ENCODE measurements at regions not wholly inside any gene's neighbourhood (a gene's known extent, or its start where the extent isn't known, plus 50 kb on each side); places are given as distances from the start of the nearest gene placed in this dataset.

DNA sequence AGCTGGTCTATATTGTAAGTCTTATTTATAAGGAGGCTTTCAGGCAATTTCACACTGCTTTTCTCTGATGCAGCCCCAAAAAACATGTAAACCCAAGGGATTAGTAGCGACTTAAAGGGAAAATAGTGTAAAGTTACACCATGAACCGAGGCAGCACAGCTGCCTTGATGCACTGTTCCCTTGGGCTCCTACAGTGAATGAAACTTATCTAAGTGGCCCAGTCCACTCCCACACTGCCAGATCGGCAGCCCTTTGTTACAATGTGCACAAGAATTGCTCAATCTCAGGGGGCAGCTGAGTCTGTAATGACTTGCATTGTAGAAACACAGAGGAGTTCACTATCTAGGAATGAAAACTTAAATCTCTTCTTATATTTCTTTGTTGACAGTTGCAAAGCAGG, 120.8 kb upstream of the ADGRL2 start:
- no peak overlapping the region for H2BK12ac ChIP-seq (ENCODE audit: low read depth, low read length)

More for the DNA sequence above, 120.8 kb upstream of the ADGRL2 start:
- H3K4me1 ChIP-seq (replicated peaks in 1 of 4; ENCODE audit: control insufficient read depth in 3 of 4, insufficient read depth in 4 of 4, low read length in 3 of 4): peaks cover 5 to 27% (median 15%) of the 10 kb centered on the region in 4 experiments; a peak in 4 of 7 replicates
- no peak for FAIRE-seq
- no peak overlapping the region for H3K23ac ChIP-seq (ENCODE audit: insufficient read length)
- H4K20me1 ChIP-seq (replicated peaks in 1 of 2; ENCODE audit: control insufficient read depth in 1 of 2, insufficient read depth in 2 of 2, low read length in 2 of 2): no peaks in the 10 kb centered on the region
- H3K79me2 ChIP-seq (ENCODE audit: control insufficient read depth in 1 of 2, insufficient read depth in 2 of 2, low read length in 2 of 2): no peaks in the 10 kb centered on the region
- H3K4me2 ChIP-seq (ENCODE audit: insufficient read depth in 1 of 2, low read depth in 2 of 2, low read length in 2 of 2): no peak overlapping the region
- no peak overlapping the region for H2BK5ac ChIP-seq (ENCODE audit: low read depth, low read length)
- peak overlapping the region; percentile 1 for H4K5ac ChIP-seq (ENCODE audit: insufficient read length, low read depth, low read length)
- DNase-seq (ENCODE audit: low read depth in 1 of 2, low spot score in 2 of 2): no peak
- H2BK120ac ChIP-seq (replicated peaks; ENCODE audit: low read depth, low read length): no peak overlapping the region
- no peak overlapping the region for H3K14ac ChIP-seq (ENCODE audit: insufficient read length)
- peak overlapping the region; percentile 16; the same call in 1 of the 2 replicates for H2AFZ ChIP-seq (ENCODE audit: low read length)
- H3K27ac ChIP-seq (ENCODE audit: low read depth, low read length): no peak overlapping the region
- WGBS, 2 experiments (ENCODE audit: extremely low coverage in 1 of 2, insufficient coverage in 1 of 2, insufficient read length in 1 of 2, insufficient replicate concordance in 2 of 2, low coverage in 1 of 2, low lambda C conversion rate in 2 of 2, missing lambda C conversion rate in 1 of 2): 65% methylated on average over 3 of the region's 3 CpGs; no CpG with 5 or more reads in 1 of the 2 experiments
- 0 out of 2 replicates have a peak, but pooled peaks cover 2% of the 10 kb centered on the region for H3K23me2 ChIP-seq (ENCODE audit: low read depth, low read length)
- H2BK15ac ChIP-seq (ENCODE audit: low read length): no peak overlapping the region
- no peak overlapping the region for H4K91ac ChIP-seq (replicated peaks; ENCODE audit: insufficient read length, low read length)
- 0 out of 2 replicates have a peak overlapping the region, but pooled peaks have one; percentile 0 for H3K18ac ChIP-seq (ENCODE audit: extremely low read depth, low read length)
- H3K9me3 ChIP-seq (ENCODE audit: insufficient read depth in 2 of 2, low read depth in 1 of 2, low read length in 1 of 2): no peaks in the 10 kb centered on the region
- TF ChIP-seq TAF7 (optimal IDR thresholded peaks at IDR 0.05; ENCODE audit: borderline replicate concordance, low read depth, low read length) (no peak), SUZ12 (IDR thresholded peaks at IDR 0.05; ENCODE audit: low read length) (no peak), CEBPB (IDR thresholded peaks at IDR 0.05; ENCODE audit: low read depth, low read length) (peak; percentile 75)
- H2AK5ac ChIP-seq (ENCODE audit: low read depth, low read length): no peak overlapping the region
- no peaks in the 10 kb centered on the region for H3K27me3 ChIP-seq (replicated peaks in 1 of 4; ENCODE audit: control insufficient read depth in 3 of 4, extremely low read depth in 1 of 4, insufficient read depth in 3 of 4, low read length in 3 of 4)
- no peak overlapping the region for H4K8ac ChIP-seq (ENCODE audit: extremely low read depth, insufficient read depth, low read length)
- no peak overlapping the region for H3K4me3 ChIP-seq (ENCODE audit: extremely low read depth in 1 of 4, insufficient read depth in 2 of 4, low read depth in 3 of 4, low read length in 4 of 4)
- CTCF ChIA-PET (ENCODE audit: partially characterized antibody): interaction anchor here (0.6 to 1.1 kb wide), 3 partner anchors 131 to 295 kb away, joined by 3 read pairs; no protein-coding TSS in a partner anchor
- POLR2A ChIA-PET (ENCODE audit: partially characterized antibody): interaction anchor here (0.7 kb wide), 1 partner anchor 121 kb away, joined by 3 read pairs; the partner anchor contains the start of gene ADGRL2
- H3K36me3 ChIP-seq (ENCODE audit: control insufficient read depth in 2 of 4, insufficient read depth in 4 of 4, low read length in 3 of 4): no peaks in the 10 kb centered on the region
- H2BK20ac ChIP-seq (ENCODE audit: low read length): peak overlapping the region; percentile 67; the same call in 1 of the 2 replicates
- no peak overlapping the region for H3K4ac ChIP-seq (replicated peaks; ENCODE audit: insufficient read length, low read depth, low read length)
- H3K9ac ChIP-seq (replicated peaks in 1 of 4; ENCODE audit: extremely low read depth in 1 of 4, low read depth in 3 of 4, low read length in 3 of 4): no peak overlapping the region; a peak in 1 of 7 replicates
- no peaks in the 10 kb centered on the region for H3K79me1 ChIP-seq (ENCODE audit: low read depth, low read length)
- no peak overlapping the region for H3K56ac ChIP-seq (replicated peaks; ENCODE audit: insufficient read length, low read depth, low read length)

All from H1 (cell line).